ENCODE measurements at regions not wholly inside any gene's neighbourhood (a gene's known extent, or its start where the extent isn't known, plus 50 kb on each side); places are given as distances from the start of the nearest gene placed in this dataset.

DNA sequence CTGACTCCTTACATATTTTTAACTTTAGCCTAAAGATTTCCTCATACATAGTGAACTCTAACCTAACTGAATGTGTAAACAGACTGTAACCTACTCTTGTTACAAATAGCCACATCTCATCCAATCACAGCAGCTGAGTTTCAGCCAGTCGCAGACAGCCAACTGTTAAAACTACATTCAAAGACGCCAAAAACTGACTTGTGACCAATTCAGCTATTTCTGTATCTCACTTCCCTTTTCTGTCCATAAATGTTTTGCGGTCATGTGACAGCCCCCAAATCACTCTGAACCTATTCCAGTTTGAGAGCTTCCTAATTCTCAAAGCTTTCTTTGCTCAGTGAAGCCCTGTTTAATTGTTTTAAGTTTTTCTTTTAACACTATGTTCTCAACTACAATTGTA lies 2731.9 kb downstream of the ARAP2 start:
- ChIA-PET CTCF (no interaction called here), POLR2A (no interaction called here)
- no peaks in the 10 kb centered on the region for H3K9me3 ChIP-seq (ENCODE audit: control insufficient read depth, insufficient read depth, low read depth, low read length)
- in situ Hi-C loops (cut with HindIII; ENCODE audit: low pct_unique_long_range_greater_than_20kb, low sequenced_read_pairs) (no loop called here), intact Hi-C loops (cut with micrococcal nuclease; ENCODE audit: unreplicated experiment) (no loop called here)
- no peak overlapping the region for H3K27ac ChIP-seq (ENCODE audit: low read length)
- no peak overlapping the region for H3K4me3 ChIP-seq (ENCODE audit: low read depth in 2 of 2, low read length in 2 of 2)
- no peak for DNase-seq (ENCODE audit: low read depth, low spot score)
- no TSS peak for BruUV-seq (replicated peaks)
- no peaks in the 10 kb centered on the region for H3K27me3 ChIP-seq (ENCODE audit: control insufficient read depth, insufficient read depth, low read length)
- no peaks in the 10 kb centered on the region for H3K4me1 ChIP-seq (ENCODE audit: control insufficient read depth, insufficient read depth, low read length)
- H3K36me3 ChIP-seq (ENCODE audit: control insufficient read depth, insufficient read depth, low read length) = no peaks in the 10 kb centered on the region
- no peak for ATAC-seq
- TF ChIP-seq REST (IDR thresholded peaks at IDR 0.05; ENCODE audit: insufficient read depth in 1 of 2, low read depth in 2 of 2, low read length in 1 of 2) (no peak), CTCF (IDR thresholded peaks at IDR 0.05) (no peak), POLR2AphosphoS5 (IDR thresholded peaks at IDR 0.05; ENCODE audit: low read depth, low read length) (no peak), TCF7L2 (IDR thresholded peaks at IDR 0.05; ENCODE audit: low read depth, low read length) (no peak)

DNA sequence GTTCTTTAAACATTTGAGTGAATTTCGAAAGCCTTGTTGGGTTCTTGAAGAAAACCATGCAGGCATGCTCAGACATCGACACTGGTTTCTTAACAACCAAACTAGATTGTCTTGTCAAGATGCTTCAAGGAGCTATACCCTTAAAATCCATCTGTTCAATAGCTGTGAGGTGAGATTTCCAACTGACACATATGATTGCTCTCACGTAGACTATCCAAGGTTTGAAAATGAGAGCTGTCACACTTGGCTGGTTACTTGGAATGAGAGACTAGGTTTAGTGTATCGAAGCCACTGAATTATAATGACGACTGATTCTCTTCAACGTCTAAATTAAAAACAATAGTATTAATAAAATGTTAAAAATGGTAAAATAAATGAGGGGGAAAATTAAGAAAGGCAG lies 2725.5 kb downstream of the ARAP2 start:
- ChIA-PET CTCF (no interaction called here), POLR2A (no interaction called here)
- Histone ChIP-seq H3K27ac (ENCODE audit: low read length) (no peak overlapping the region), H3K4me3 (ENCODE audit: low read depth in 2 of 2, low read length in 2 of 2) (no peak overlapping the region), H3K4me1 (ENCODE audit: control insufficient read depth, insufficient read depth, low read length) (no peaks in the 10 kb centered on the region), H3K9me3 (ENCODE audit: control insufficient read depth, insufficient read depth, low read depth, low read length) (no peaks in the 10 kb centered on the region), H3K36me3 (ENCODE audit: control insufficient read depth, insufficient read depth, low read length) (no peaks in the 10 kb centered on the region), H3K27me3 (ENCODE audit: control insufficient read depth, insufficient read depth, low read length) (no peaks in the 10 kb centered on the region)
- ATAC-seq = no peak
- intact Hi-C loops (cut with micrococcal nuclease; ENCODE audit: unreplicated experiment) = no loop called here
- TF ChIP-seq POLR2AphosphoS5 (IDR thresholded peaks at IDR 0.05; ENCODE audit: low read depth, low read length) (no peak), TCF7L2 (IDR thresholded peaks at IDR 0.05; ENCODE audit: low read depth, low read length) (no peak), CTCF (IDR thresholded peaks at IDR 0.05) (no peak), REST (IDR thresholded peaks at IDR 0.05; ENCODE audit: insufficient read depth in 1 of 2, low read depth in 2 of 2, low read length in 1 of 2) (no peak), SIN3A (IDR thresholded peaks at IDR 0.05; ENCODE audit: borderline replicate concordance, insufficient read depth, low read depth, low read length) (no peak)
- in situ Hi-C loops (cut with HindIII; ENCODE audit: low pct_unique_long_range_greater_than_20kb, low sequenced_read_pairs) = no loop called here
- BruUV-seq (replicated peaks) = no TSS peak
- DNase-seq (ENCODE audit: low read depth, low spot score) = no peak

All from Panc1 (cell line).